Peyer's patch (tissue), 4 donors: ENCODE measurements at regions not wholly inside any gene's neighbourhood (a gene's known extent, or its start where the extent isn't known, plus 50 kb on each side); places are given as distances from the start of the nearest gene placed in this dataset.
A peak's percentile ranks its signal among the peaks of the same experiment; 100 is the strongest.

Experiments
- DNase-seq, 3 donors: peaks; one replicate each; pipeline ENCODE4 v3.0.0-alpha.2; 2017 to 2019
- H3K27ac ChIP-seq, 4 donors: fragments of 200-600 bp; sonication (generic); one replicate each; pipeline ENCODE4 v1.5.1; 2016 to 2019
- H3K27me3 ChIP-seq, 2 donors: fragments of 200-600 bp; sonication (generic); one replicate each; pipeline ENCODE4 v1.5.1; 2019
- H3K36me3 ChIP-seq, 3 donors: fragments of 200-600 bp; sonication (generic); one replicate each; pipeline ENCODE4 v1.5.1; 2016 to 2019
- H3K4me1 ChIP-seq, 4 donors: fragments of 200-600 bp; sonication (generic); one replicate each; pipeline ENCODE4 v1.5.1; 2016 to 2019
- H3K4me3 ChIP-seq, 4 donors: fragments of 200-600 bp; sonication (generic); 1 replicate in 3 of 4; 2 replicates in 1 of 4; pipeline ENCODE4 v1.5.1; 2016 to 2019; ENCODE audit warnings: mild to moderate bottlenecking in 1 of 4
- H3K9me3 ChIP-seq, 4 donors: fragments of 200-600 bp; sonication (generic); one replicate each; pipeline ENCODE4 v1.5.1; 2016 to 2019; ENCODE audit warnings: mild to moderate bottlenecking in 1 of 4
- CTCF ChIP-seq, 6 experiments: fragments of 450-650 bp in 4 of 6; fragments of 200-600 bp in 2 of 6; sonication (generic) in 1 of 6; IDR thresholded peaks; one replicate each; pipeline ENCODE4 v1.5.1; 2017 to 2019; ENCODE audit warnings: antibody characterized with exemption in 6 of 6, mild to moderate bottlenecking in 3 of 6, moderate library complexity in 1 of 6
- POLR2A ChIP-seq, 2 donors: fragments of 450-650 bp; IDR thresholded peaks; one replicate each; pipeline ENCODE4 v1.5.1; 2017; ENCODE audit warnings: antibody characterized with exemption in 2 of 2, mild to moderate bottlenecking in 2 of 2, moderate library complexity in 2 of 2

- no peak for TF ChIP-seq POLR2A (IDR thresholded peaks at IDR 0.05)
- TF ChIP-seq CTCF (IDR thresholded peaks at IDR 0.05): no peak
- H3K4me1 ChIP-seq: no peaks in the 10 kb centered on the region
- no peaks in the 10 kb centered on the region for H3K36me3 ChIP-seq
- DNase-seq: no peak
- H3K27me3 ChIP-seq: no peaks in the 10 kb centered on the region
- H3K4me3 ChIP-seq: no peak overlapping the region
- no peaks in the 10 kb centered on the region for H3K9me3 ChIP-seq
- H3K27ac ChIP-seq: no peak overlapping the region
Measured at GRCh38 chr13:87783366-87783765, 112.2 kb downstream of the SLITRK5 start.

GRCh38 chr13:87788363-87788762 lies 117.2 kb downstream of the SLITRK5 start:
- Histone ChIP-seq H3K4me3 (no peak overlapping the region), H3K36me3 (no peaks in the 10 kb centered on the region), H3K9me3 (no peaks in the 10 kb centered on the region), H3K27me3 (no peaks in the 10 kb centered on the region), H3K4me1 (no peaks in the 10 kb centered on the region), H3K27ac (no peak overlapping the region)
- TF ChIP-seq CTCF (IDR thresholded peaks at IDR 0.05) (no peak), POLR2A (IDR thresholded peaks at IDR 0.05) (no peak)
- DNase-seq: no peak

- no peaks in the 10 kb centered on the region for H3K36me3 ChIP-seq
- H3K4me1 ChIP-seq: no peaks in the 10 kb centered on the region
- no peak for DNase-seq
- H3K27me3 ChIP-seq: no peaks in the 10 kb centered on the region
- H3K9me3 ChIP-seq: no peaks in the 10 kb centered on the region
- no peak overlapping the region for H3K27ac ChIP-seq
- no peak for TF ChIP-seq POLR2A (IDR thresholded peaks at IDR 0.05)
- no peak for TF ChIP-seq CTCF (IDR thresholded peaks at IDR 0.05)
- H3K4me3 ChIP-seq: no peak overlapping the region
Measured at GRCh38 chr13:87792878-87793277, 121.7 kb downstream of the SLITRK5 start.

GRCh38 chr13:87798536-87798935 lies 127.4 kb downstream of the SLITRK5 start:
- H3K4me1 ChIP-seq: no peaks in the 10 kb centered on the region
- H3K36me3 ChIP-seq: no peaks in the 10 kb centered on the region
- DNase-seq: no peak
- no peak overlapping the region for H3K27ac ChIP-seq
- H3K27me3 ChIP-seq: no peaks in the 10 kb centered on the region
- no peaks in the 10 kb centered on the region for H3K9me3 ChIP-seq
- TF ChIP-seq POLR2A (IDR thresholded peaks at IDR 0.05) (no peak), CTCF (IDR thresholded peaks at IDR 0.05) (no peak)
- H3K4me3 ChIP-seq: no peak overlapping the region

GRCh38 chr13:87810391-87810801 lies 139.2 kb downstream of the SLITRK5 start:
- no peaks in the 10 kb centered on the region for H3K4me1 ChIP-seq
- peak in 1 of 3 donors; percentile 21 for DNase-seq
- no peaks in the 10 kb centered on the region for H3K9me3 ChIP-seq
- TF ChIP-seq POLR2A (IDR thresholded peaks at IDR 0.05) (no peak), CTCF (IDR thresholded peaks at IDR 0.05) (no peak)
- H3K36me3 ChIP-seq: no peaks in the 10 kb centered on the region
- no peak overlapping the region for H3K4me3 ChIP-seq
- H3K27ac ChIP-seq: no peak overlapping the region
- no peaks in the 10 kb centered on the region for H3K27me3 ChIP-seq

- H3K4me1 ChIP-seq: no peaks in the 10 kb centered on the region
- no peak overlapping the region for H3K27ac ChIP-seq
- H3K27me3 ChIP-seq: no peaks in the 10 kb centered on the region
- no peaks in the 10 kb centered on the region for H3K9me3 ChIP-seq
- no peaks in the 10 kb centered on the region for H3K36me3 ChIP-seq
- no peak overlapping the region for H3K4me3 ChIP-seq
- TF ChIP-seq CTCF (IDR thresholded peaks at IDR 0.05) (no peak), POLR2A (IDR thresholded peaks at IDR 0.05) (no peak)
- no peak for DNase-seq
Measured at GRCh38 chr13:87810920-87811344, 139.8 kb downstream of the SLITRK5 start.
